Stomach (tissue), 8 donors: ENCODE measurements at regions not wholly inside any gene's neighbourhood (a gene's known extent, or its start where the extent isn't known, plus 50 kb on each side); places are given as distances from the start of the nearest gene placed in this dataset.

ENCODE experiments used
- DNase-seq, 2 donors: peaks; one replicate each; pipeline versions ENCODE4 v3.0.0 to v3.0.0-alpha.2; 2013 to 2019
- H3K27ac ChIP-seq, 5 donors: fragments of 200-600 bp in 4 of 5; sonication (generic) in 4 of 5; one replicate each; pipeline ENCODE4 v1.5.1; 2013 to 2019; ENCODE audit warnings: mild to moderate bottlenecking in 1 of 5, moderate library complexity in 1 of 5
- H3K27me3 ChIP-seq, 3 donors: fragments of 200-600 bp; sonication (generic); one replicate each; pipeline ENCODE4 v1.5.1; 2017 to 2019; ENCODE audit warnings: mixed run types in 1 of 3
- H3K36me3 ChIP-seq, 4 donors: fragments of 200-600 bp; sonication (generic); 1 replicate in 3 of 4; 2 replicates in 1 of 4; pipeline ENCODE4 v1.5.1; 2016 to 2019
- H3K4me1 ChIP-seq, 4 donors: fragments of 200-600 bp; sonication (generic); one replicate each; pipeline ENCODE4 v1.5.1; 2016 to 2019
- H3K4me3 ChIP-seq, 4 donors: fragments of 200-600 bp; sonication (generic) in 3 of 4; one replicate each; pipeline ENCODE4 v1.5.1; 2016 to 2019; ENCODE audit warnings: mild to moderate bottlenecking in 1 of 4
- H3K9me3 ChIP-seq, 4 donors: fragments of 200-600 bp; sonication (generic); one replicate each; pipeline ENCODE4 v1.5.1; 2016 to 2019
- CTCF ChIP-seq, 7 experiments: fragments of 450-650 bp in 4 of 7; fragments of 200-600 bp in 3 of 7; sonication (generic) in 3 of 7; IDR thresholded peaks; one replicate each; pipeline ENCODE4 v1.5.1; 2016 to 2019; ENCODE audit warnings: antibody characterized with exemption in 7 of 7, control low read depth in 2 of 7, mild to moderate bottlenecking in 1 of 7
- EP300 ChIP-seq: sonication (generic); formaldehyde crosslinking; IDR thresholded peaks from one replicate; pipeline ENCODE4 v1.6.1; 2017; ENCODE audit warnings: antibody characterized with exemption
- POLR2A ChIP-seq, 4 donors: fragments of 450-650 bp; IDR thresholded peaks; one replicate each; pipeline ENCODE4 v1.6.1; 2016; ENCODE audit warnings: antibody characterized with exemption in 4 of 4, control low read depth in 2 of 4, mild to moderate bottlenecking in 1 of 4, moderate library complexity in 1 of 4
- POLR2AphosphoS5 ChIP-seq, 3 donors: sonication (generic); formaldehyde crosslinking; IDR thresholded peaks; one replicate each; pipeline ENCODE4 v1.6.1; 2016; ENCODE audit warnings: antibody characterized with exemption in 3 of 3
- WGBS, 5 donors: extraction: QIAGEN DNeasy Blood & Tissue Kit in 3 of 5; methylation state at CpG; one replicate each; pipeline versions ENCODE4 v1.1.5 to v1.1.7; 2013 to 2018; 5-methylcytosine and 5-hydroxymethylcytosine counted together
- intact Hi-C: fragments of 100-400 bp; cut with DNase I; formaldehyde crosslinking; loops from one replicate; pipeline ENCODE4 v1.15.1; 2023; ENCODE audit warnings: low total_unique reads
- donor health status: healthy with polysubstance abuse.
- donor health status: Bipolar disorder and iron deficiency.
- donor health status: healthy.

GRCh38 chr1:178593515-178593914 is 80.6 kb downstream of the TEX35 start:
- H3K36me3 ChIP-seq: no peaks in the 10 kb centered on the region
- no peak for TF ChIP-seq CTCF (IDR thresholded peaks at IDR 0.05)
- TF ChIP-seq EP300: no peak
- TF ChIP-seq POLR2A (IDR thresholded peaks at IDR 0.05): no peak
- no peak for TF ChIP-seq POLR2AphosphoS5 (IDR thresholded peaks at IDR 0.05)
- DNase-seq: no peak
- H3K27ac ChIP-seq: no peak overlapping the region
- H3K4me3 ChIP-seq: no peak overlapping the region
- H3K27me3 ChIP-seq: no peaks in the 10 kb centered on the region
- no peaks in the 10 kb centered on the region for H3K9me3 ChIP-seq
- H3K4me1 ChIP-seq: no peaks in the 10 kb centered on the region
- intact Hi-C loops: no loop called here

DNA sequence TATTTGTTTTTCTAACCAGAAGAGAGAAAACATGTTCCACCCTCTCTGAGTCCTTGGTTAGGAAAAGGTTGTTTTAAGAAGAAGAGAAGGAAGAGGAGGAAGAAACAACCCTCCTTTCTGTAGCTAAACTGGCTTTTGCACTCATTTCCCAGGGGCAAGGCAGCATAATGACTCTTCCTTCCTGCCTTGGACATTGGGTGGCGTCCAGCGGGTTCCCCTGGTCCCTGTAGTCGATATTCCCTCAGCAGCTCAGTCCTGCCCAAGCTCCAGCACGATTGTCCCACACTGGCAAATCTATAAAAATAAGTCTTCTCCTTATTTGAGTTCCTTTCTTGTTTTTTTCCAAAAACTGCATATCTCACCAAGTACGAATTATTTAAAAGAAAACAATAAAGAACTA is 81.2 kb downstream of the TEX35 start:
- Histone ChIP-seq H3K4me1 (no peaks in the 10 kb centered on the region), H3K9me3 (no peaks in the 10 kb centered on the region), H3K36me3 (no peaks in the 10 kb centered on the region), H3K27me3 (no peaks in the 10 kb centered on the region), H3K4me3 (no peak overlapping the region), H3K27ac (no peak overlapping the region)
- intact Hi-C loops: no loop called here
- no peak for DNase-seq
- WGBS, 5 donors: 80 to 84% (median 82%) methylated on average over 5 of the region's 5 CpGs
- TF ChIP-seq CTCF (IDR thresholded peaks at IDR 0.05): no peak
- TF ChIP-seq EP300: no peak

- H3K9me3 ChIP-seq: no peaks in the 10 kb centered on the region
- H3K27me3 ChIP-seq: no peaks in the 10 kb centered on the region
- no peak overlapping the region for H3K27ac ChIP-seq
- WGBS, 5 donors: 95 to 99% (median 96%) methylated on average over 6 of the region's 6 CpGs
- H3K36me3 ChIP-seq: no peaks in the 10 kb centered on the region
- DNase-seq: no peak
- intact Hi-C loops: no loop called here
- H3K4me1 ChIP-seq: no peaks in the 10 kb centered on the region
- no peak for TF ChIP-seq POLR2A (IDR thresholded peaks at IDR 0.05)
- TF ChIP-seq EP300: no peak
- TF ChIP-seq CTCF (IDR thresholded peaks at IDR 0.05): no peak
- TF ChIP-seq POLR2AphosphoS5 (IDR thresholded peaks at IDR 0.05): no peak
- no peak overlapping the region for H3K4me3 ChIP-seq
These were observed 82.6 kb downstream of the TEX35 start for GRCh38 chr1:178595491-178595890.

DNA sequence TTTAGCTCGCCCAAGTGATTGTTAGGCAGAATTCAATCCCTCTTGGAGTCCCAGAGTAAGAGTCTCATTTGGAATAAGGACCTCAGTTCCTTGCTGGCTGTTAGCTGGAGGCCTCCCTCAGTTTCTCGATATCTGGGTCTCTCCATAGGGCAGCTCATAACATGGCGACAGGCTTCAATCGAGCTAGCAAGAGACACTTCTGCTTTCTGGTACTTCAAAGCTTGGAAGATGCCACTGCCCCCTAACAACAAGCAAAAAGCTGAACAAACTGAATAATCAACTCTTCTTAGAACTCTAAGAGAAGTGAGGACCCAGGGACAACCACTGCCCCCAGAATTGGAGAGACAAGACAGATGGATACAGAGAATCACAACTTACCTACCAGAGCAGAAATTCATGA is 86.2 kb downstream of the TEX35 start:
- 90 to 97% (median 92%) methylated on average over 4 of the region's 4 CpGs for WGBS, 5 donors
- no peak overlapping the region for H3K4me3 ChIP-seq
- no peaks in the 10 kb centered on the region for H3K36me3 ChIP-seq
- no peaks in the 10 kb centered on the region for H3K27me3 ChIP-seq
- DNase-seq: no peak
- H3K27ac ChIP-seq: no peak overlapping the region
- no peaks in the 10 kb centered on the region for H3K4me1 ChIP-seq
- TF ChIP-seq POLR2AphosphoS5 (IDR thresholded peaks at IDR 0.05) (no peak), CTCF (IDR thresholded peaks at IDR 0.05) (no peak), EP300 (no peak)
- no peaks in the 10 kb centered on the region for H3K9me3 ChIP-seq
- intact Hi-C loops: no loop called here

DNA sequence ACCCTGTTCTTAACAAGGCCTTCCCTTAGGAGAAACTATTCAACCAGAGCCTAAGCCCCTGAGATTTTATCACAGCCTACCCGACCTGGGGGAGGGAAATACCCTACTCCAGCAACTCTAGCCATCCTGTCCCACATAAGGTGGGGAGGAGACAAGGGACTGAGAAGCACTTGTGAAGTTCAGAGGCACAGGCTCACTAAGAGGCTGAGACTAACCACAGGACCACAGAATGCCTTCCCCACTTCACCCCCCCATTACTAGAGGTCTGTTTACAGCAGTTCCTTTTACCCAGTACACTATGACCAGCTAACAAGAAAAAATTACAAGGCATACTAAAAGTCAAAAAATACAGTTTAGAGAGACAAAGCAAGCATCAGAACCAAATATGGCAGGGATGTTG is 86.8 kb downstream of the TEX35 start:
- Histone ChIP-seq H3K27me3 (no peaks in the 10 kb centered on the region), H3K4me1 (no peaks in the 10 kb centered on the region), H3K4me3 (no peak overlapping the region), H3K36me3 (no peaks in the 10 kb centered on the region), H3K27ac (no peak overlapping the region), H3K9me3 (no peaks in the 10 kb centered on the region)
- no peak for DNase-seq
- no peak for TF ChIP-seq EP300
- no peak for TF ChIP-seq CTCF (IDR thresholded peaks at IDR 0.05)
- TF ChIP-seq POLR2A (IDR thresholded peaks at IDR 0.05): no peak
- TF ChIP-seq POLR2AphosphoS5 (IDR thresholded peaks at IDR 0.05): no peak
- intact Hi-C loops: no loop called here
- 5 to 20% (median 11%) methylated on average over 1 of the region's 1 CpG for WGBS, 5 donors
